GM18951 (cell line): ENCODE measurements at regions not wholly inside any gene's neighbourhood (a gene's known extent, or its start where the extent isn't known, plus 50 kb on each side); places are given as distances from the start of the nearest gene placed in this dataset.
"Not testable (repeated sequence)": the region's sequence is repeated elsewhere in the genome, so short reads cannot be mapped to it uniquely, and the experiment has no call there.

Experiments used
- POLR2A ChIP-seq: IDR thresholded peaks from 4 replicates; pipeline ENCODE4 v1.6.1; 2011; ENCODE audit warnings: mild to moderate bottlenecking; ENCODE audit not compliant: insufficient read length, insufficient read depth; ENCODE audit errors: extremely low read depth
- in situ Hi-C: fragments of 300-500 bp; cut with MboI; formaldehyde crosslinking; loops from one replicate; pipeline ENCODE4 v1.12.0; 2022; ENCODE audit warnings: low sequenced_read_pairs, mixed read lengths, inconsistent platforms; ENCODE audit not compliant: unreplicated experiment

GRCh38 chr2:71928734-71929481 is 218.8 kb downstream of the CYP26B1 start:
- in situ Hi-C loops: loop anchor here (25.0 kb wide), 1 partner anchor 658 kb away; no protein-coding TSS in a partner anchor
- no peak for TF ChIP-seq POLR2A

- no peak for TF ChIP-seq POLR2A
- in situ Hi-C loops: loop anchor here (25.0 kb wide), 1 partner anchor 659 kb away; no protein-coding TSS in a partner anchor
These were observed 219.6 kb downstream of the CYP26B1 start for GRCh38 chr2:71927757-71928715.

GRCh38 chr2:71926876-71927756 is 220.5 kb downstream of the CYP26B1 start:
- in situ Hi-C loops: loop anchor here (25.0 kb wide), 1 partner anchor 660 kb away; no protein-coding TSS in a partner anchor
- no peak for TF ChIP-seq POLR2A

- in situ Hi-C loops: loop anchor here (25.0 kb wide), 1 partner anchor 661 kb away; no protein-coding TSS in a partner anchor
- TF ChIP-seq POLR2A: no peak
These were observed 221.6 kb downstream of the CYP26B1 start for GRCh38 chr2:71926089-71926447.

GRCh38 chr2:71925268-71926088 is 222.2 kb downstream of the CYP26B1 start:
- in situ Hi-C loops: loop anchor here (25.0 kb wide), 1 partner anchor 662 kb away; no protein-coding TSS in a partner anchor
- TF ChIP-seq POLR2A: no peak

- in situ Hi-C loops: no loop called here
- no peak for TF ChIP-seq POLR2A
These were observed 223.7 kb downstream of the CYP26B1 start for GRCh38 chr2:71923887-71924533.

GRCh38 chr2:71923143-71923525 is 224.5 kb downstream of the CYP26B1 start:
- in situ Hi-C loops: no loop called here
- TF ChIP-seq POLR2A: no peak

GRCh38 chr2:71922499-71923142 is 225.0 kb downstream of the CYP26B1 start:
- no peak for TF ChIP-seq POLR2A
- in situ Hi-C loops: no loop called here

GRCh38 chr2:71922091-71922490 is 225.6 kb downstream of the CYP26B1 start:
- TF ChIP-seq POLR2A: no peak
- in situ Hi-C loops: no loop called here

GRCh38 chr2:71920819-71921218 is 226.8 kb downstream of the CYP26B1 start:
- in situ Hi-C loops: not testable (repeated sequence)

- TF ChIP-seq POLR2A: no peak
- in situ Hi-C loops: no loop called here
These were observed 228.0 kb downstream of the CYP26B1 start for GRCh38 chr2:71919708-71920107.
